NOMO-1 (cell line): ENCODE measurements at regions not wholly inside any gene's neighbourhood (a gene's known extent, or its start where the extent isn't known, plus 50 kb on each side); places are given as distances from the start of the nearest gene placed in this dataset.

ENCODE experiments used
- DNase-seq, 2 experiments: peaks; one replicate each; lab custom pipeline; 2025; ENCODE audit not compliant: unreplicated experiment in 2 of 2; lab: John Stamatoyannopoulos, UW

DNA sequence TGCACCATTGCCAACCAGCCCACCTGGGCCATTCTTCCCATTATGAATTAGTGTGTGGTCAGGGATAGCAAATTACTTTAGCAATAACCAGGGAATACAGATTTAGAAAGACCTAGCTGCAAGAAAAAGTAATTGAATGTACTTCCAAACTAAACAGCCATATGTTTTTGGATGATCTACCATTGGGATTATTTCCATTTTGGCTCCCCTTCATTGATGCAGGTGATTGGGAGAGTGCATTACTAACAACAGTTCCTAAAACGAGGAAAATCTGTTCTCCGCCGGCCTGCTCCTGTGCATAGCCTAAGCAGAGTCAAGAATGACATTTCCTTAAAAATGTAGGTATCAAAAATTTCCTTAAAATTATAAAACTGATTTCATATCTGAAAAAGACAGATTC, 58.5 kb downstream of the MAIP1 start:
- no peak for DNase-seq

DNA sequence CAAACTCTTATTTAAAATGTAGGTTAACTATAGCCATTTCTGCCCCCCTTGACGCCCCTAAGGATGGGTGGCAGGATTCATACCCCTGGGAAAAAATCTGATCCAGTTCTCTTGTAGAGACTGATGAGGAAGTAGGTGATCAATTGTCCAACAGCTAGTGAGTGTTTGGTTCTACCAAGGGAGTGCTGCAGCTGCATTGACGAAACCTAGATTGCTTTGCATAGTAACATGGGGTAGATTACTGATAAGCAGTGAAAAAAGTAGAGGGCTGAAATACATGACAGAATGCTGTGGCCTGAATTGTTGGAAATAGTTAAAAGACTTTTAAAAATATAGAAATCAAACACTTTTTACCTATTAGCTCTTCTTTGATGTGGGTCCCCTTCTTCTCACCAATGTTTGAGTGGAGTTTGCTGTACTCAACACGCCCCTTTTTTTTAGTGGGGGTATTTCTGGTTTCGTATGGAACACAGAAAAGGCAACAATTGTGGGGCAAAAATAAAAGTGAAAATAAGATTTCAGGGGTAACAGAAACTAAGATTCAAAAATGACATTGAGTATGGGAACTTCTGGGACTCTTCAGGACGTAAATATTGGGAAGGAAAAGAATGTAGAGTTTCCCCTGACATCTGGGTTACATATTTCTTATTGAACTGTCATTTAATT, 66.2 kb downstream of the MAIP1 start:
- no peak for DNase-seq

DNA sequence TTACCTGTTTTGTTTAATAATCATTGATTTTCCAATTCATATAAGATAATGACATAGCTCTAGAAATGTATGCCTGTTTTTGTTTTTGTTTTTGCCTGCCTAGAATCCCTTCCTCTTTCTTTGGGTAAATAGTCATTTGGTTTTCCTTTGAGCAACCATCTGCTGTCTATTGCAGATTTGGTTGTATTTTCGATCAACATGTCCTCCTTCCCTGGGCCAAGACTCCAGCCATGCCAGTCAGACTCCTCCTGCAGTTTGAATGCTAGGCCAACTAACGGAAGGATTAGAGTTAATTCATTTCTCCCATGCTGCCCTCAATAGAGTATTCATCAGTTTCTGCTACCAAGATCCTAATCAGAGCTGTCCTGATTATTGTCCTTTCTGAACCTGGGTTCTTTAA, 67.1 kb downstream of the MAIP1 start:
- DNase-seq = no peak

DNA sequence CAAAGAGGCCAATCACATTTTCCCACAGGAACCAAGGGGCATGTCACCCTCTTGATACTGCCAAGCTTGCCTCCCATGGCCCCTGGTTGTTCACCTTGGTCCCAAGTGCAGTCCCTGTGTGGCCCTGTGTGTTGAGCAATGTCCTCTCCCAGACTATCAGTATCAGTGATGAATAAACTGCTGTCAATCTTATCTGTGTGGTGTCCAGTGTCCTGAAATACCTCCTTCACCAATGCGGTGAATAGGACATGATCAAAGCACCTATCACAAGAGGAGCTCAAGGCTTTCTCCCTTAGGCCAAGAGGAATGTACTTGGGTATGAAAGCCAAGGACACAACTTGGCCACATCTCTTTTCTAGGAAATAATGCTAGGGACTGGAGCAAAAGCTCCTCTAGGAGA, 68.2 kb downstream of the MAIP1 start:
- DNase-seq = no peak

DNA sequence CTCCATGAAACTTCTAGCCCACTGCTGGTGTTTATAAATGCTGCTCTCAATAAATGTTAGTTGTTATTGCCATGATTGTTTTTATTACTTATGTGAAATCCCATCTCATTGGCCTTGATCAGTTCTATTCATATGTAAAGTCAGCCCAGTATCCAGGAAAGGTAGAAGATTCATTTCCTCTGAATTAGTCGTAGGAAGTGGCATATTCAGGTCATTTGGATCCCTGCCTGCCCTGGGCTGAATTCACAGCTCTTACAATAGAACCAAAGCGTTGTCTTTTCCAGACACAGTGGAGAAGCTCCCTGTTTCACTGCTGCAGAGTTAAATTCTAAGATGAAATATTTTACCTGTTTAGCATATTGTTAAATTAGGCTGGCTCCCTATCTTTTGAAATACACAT, 70.3 kb downstream of the MAIP1 start:
- DNase-seq = no peak

DNA sequence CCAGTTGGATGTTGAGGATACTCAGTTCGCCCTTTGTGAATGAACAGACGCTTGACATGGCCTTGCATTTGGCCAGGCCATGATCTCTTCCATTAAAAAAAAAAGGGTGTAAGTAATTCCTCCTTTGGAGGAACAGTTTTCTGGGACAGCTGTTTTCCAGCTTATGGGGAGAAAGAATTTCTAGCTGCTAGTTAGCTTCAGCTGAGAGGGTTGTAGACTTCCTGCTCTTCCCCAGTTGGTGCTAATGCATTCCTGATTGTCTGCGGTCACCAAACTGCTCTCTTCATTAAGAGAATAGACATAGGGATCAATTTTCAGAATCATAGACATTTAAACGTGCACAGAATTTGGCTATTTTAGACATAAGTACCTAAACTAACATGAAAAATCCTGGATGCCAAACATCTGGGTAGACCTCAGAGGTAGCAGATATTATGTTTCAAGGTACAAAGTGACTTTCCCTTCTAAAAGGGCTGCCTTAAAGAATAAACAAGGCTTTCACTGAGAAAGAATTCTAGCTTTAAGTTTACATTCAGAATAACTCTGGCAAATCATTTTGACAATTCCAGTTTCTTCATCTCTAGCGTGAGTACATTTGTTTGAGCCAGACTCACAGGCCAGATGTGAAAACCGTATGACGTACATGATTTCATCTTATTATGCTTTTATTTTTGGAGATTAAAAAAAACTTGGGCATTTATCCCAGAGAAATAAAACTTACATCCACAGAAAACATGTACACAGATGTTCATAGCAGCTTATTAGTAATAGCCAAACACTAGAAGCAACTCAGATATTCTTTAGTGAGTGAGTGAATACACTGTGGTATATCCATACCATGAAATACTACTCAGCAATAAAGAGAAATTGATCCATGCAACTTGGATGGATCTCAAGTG, 71.2 kb downstream of the MAIP1 start:
- DNase-seq = no peak

DNA sequence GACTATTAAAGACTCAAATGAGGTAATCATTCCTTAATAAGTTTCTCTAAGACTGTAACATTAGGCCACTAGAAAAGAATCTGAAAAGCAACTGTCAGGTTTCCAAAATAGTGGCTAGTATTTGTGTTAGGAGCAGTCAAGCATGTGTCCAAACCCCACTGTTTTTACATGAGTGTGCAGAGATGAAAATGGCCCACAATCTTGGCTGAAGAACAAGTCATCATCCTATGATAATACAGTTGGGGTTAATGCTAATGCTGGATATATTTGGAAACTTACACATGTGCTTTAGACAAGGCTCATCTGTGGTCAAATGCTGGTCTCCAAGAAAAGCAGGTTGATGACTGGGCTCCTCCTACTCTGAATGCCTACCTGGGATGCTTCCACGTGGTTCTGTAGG, 73.6 kb downstream of the MAIP1 start:
- no peak for DNase-seq

DNA sequence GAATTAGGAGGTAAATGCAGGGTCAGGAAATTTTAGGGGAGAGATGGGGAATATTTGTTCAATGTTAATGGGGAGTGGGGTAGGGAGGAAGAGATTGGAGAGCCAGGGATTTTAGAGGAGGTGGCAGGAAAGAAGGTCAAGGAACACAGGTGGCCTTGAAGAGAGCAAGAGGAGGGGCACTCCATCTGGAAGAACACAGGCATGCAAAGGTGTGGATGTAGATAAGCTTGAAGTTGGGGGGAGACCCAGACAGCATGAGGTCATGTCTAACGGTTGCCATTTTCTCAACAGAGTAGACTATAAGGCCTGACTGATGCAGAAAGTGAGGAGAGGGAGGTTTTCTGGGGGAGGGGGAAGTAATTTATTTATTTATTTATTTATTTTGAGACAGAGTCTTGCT, 77.5 kb downstream of the MAIP1 start:
- DNase-seq = no peak

DNA sequence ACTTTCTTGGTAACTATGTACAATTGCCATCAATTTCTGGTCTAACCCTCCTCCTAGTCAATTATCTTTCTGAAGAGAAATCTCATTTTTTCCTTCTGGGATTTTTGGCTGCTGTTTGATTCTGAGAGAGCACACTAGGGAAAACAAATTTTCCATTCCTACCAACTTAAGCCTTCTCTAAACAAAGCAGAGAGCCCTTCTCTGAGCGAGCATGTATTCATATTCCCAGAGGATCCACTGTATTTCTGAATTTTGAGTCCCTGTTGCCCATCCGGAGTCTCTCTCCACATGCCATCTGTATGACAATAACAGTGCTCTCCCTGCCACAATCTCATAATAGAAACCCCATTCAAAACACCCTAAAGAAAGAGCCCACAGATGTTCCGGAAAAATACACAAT, 78.5 kb downstream of the MAIP1 start:
- DNase-seq = no peak

DNA sequence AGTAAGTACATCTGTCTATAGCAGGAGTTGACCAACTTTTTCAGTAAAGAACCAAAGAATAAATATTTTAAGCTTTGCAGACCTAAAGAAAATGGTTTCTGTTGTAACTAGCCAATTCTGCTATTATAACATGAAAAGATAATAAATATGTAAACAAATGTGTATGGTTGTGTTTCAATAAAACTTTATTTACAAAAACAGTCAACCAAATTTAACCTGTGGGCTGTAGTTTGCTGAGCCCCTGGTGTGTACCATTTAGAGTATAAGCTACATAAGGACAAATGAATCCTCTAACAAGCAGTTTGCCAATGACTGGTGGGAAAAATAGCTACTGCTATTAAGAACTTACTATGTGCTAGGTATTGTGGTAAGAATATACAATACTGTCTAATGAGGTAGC, 79.4 kb downstream of the MAIP1 start:
- no peak for DNase-seq

DNA sequence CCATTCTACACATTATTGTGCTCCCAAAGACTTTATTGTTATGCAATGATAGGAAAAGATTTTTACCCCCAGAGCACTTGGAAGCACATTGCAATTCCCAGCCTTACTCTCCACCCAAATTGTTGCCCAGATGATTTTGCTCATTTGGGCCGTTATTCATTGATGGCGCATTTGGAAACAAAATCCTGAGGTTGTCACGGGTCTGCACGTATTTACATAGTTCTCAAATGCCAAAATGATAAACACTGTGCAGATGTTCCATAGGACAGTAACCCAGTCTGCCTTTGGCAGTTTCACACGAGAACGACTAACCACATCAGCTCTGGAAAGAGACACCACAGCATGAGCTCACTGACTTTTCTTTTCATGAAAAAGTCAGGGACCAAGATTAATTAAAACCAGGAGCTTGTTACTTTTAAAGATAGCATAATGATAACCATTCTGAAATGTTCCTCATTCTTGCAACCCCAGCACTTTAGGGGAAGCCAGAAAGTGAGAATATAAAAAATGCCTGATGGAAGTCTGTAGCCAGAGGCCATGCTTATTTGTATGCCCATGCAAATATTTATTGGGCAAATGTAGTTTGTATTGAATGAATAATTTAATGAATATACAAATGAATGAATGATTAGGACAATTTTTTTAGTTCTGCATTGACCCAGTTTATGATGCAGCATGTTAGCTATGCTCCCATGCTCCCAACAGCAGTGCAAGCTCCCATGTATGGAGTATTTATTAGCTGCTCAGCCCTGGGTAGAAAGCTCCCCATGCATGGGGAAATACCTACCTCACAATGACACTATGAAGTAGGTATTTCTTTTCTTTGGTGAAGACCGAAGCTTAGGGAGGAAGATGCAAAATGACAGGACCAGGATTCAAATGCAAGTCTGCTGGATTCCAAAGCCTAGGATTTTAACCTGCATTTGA, 84.6 kb downstream of the MAIP1 start:
- DNase-seq = no peak

DNA sequence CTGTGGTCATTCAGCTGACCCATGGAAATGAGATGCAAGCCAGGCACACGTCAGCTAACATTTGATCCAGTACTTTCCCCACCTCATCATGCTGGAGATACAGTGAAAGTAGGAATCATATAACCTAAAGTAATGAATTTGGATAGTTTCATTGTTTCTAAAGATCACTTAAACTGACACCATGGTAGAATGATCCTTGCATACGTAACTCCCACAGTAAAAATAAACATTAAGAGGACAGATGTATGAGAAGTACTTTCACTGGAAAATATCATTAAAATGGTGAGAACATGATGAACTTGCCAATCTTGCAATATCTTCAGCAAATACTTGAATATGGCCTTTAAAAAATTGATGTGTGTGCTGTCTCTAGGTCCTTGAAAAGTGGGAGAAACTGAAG, 85.4 kb downstream of the MAIP1 start:
- DNase-seq = no peak

DNA sequence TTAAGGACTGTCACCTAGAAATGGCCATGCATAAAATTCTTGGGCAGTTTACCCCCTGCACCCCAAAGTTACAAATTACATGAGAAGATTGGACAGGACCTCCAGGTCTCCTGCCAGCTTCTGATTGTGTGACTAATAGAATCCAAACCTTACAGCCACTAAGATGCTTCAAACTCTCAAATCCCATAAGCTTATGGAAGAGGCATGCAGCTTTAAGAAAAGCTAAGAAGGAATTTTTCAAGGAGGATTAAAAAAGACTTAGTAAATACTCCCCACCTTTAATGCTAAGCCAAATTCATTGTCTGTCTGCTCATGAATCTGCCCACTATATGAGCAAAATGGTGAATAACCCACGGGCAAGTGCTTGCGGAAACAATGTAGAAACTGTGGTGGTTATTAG, 86.3 kb downstream of the MAIP1 start:
- DNase-seq = no peak

DNA sequence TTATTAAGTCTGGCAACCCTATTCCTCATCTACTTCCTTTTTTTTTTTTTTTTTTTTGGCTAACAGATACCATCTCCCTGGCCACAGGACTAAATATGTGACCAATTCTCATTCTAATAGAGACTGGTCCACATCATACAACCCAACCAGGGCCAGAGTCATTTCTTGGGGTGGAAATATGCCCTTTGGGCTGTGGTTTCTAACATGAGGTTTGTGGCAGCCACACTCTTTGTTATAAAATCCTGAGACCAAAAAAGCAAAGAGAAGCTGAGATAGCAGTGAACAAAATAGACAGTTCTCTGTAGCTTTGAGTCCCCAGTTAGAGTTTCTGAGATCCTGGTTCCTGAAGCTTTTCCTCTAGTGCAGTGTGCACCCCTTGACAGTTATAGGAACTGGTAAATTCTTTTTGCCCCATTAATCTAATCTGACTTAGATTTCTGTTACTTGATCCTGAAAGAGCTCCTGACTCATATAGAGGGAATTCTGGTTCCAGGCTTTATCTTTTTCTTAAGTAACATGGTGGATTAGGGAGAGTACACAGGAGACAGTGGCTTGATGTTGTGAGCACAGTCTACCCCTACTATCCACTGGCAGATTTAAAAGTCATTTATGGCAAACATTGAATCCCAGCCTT, 86.8 kb downstream of the MAIP1 start:
- DNase-seq = no peak

DNA sequence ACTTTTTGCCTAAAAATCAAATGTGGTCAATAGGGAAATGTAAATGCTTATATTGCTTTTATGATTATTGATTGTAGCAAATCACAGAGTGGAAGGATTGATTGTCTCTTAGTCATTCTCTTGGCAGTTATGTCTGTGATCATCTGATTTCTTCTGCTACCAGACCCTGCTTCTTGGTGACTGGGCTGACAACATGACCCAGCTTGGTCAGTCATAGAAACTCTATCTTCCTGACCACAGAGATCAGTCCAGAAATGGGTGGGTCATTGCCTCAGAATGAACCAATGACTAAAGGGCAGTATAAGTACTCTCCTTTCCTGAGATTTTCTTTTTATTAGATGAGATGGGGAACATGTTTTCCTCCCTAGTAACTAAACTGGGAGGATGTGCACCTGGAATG, 87.6 kb downstream of the MAIP1 start:
- no peak for DNase-seq

DNA sequence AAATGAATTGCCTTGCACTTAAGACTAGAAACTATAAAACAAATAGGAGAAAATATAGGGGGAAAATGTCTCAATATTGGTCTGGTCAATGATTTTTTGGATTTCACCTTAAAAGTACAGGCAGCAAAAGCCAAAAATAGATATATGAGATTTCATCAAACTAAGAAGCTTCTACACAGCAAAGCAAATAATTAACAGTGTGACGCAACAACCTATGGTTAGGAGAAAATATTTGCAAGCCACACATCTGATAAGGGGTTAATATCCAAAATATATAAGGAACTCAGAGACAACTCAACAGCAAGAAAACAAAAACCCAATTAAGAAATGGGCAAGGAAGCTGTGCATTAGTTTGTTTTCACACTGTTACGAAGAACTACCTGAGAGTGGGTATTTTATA, 89.1 kb downstream of the MAIP1 start:
- no peak for DNase-seq

DNA sequence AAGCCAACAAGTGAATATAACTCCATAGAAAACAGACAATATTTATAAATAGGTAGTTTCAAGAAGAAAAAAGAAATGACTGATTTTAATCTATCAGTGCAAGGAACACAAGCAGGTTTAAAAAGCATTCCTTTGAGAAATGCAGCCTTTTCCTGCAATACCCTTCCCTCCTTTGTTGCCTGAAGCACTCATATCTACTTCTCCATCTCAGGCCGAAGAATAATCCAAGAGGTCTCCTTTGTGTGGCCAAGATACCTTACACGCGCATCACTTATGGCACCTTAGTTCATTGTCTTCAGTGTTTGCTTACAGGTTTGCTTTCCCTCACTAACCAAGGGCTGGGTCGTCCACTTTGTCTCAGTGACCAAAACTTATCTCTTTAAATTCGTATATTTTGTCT, 93.0 kb downstream of the MAIP1 start:
- DNase-seq = no peak

DNA sequence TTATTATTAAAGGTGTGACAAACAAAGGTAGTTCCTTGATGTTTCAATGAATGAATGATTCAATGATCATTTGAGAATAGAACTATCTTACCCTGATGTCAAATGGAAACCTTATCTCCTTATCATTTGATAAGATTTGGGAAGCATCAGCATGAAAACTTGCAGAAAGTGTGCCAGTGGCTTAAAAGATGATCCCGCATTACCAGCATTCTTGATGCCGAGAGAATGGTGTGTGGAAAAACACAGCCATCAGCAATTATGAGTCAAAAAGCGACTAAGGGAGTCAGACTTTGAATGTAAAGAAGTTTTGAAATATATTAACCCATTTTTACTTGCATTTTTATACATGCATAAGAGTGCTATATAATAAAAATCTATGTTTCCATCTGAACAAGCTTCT, 93.7 kb downstream of the MAIP1 start:
- no peak for DNase-seq

DNA sequence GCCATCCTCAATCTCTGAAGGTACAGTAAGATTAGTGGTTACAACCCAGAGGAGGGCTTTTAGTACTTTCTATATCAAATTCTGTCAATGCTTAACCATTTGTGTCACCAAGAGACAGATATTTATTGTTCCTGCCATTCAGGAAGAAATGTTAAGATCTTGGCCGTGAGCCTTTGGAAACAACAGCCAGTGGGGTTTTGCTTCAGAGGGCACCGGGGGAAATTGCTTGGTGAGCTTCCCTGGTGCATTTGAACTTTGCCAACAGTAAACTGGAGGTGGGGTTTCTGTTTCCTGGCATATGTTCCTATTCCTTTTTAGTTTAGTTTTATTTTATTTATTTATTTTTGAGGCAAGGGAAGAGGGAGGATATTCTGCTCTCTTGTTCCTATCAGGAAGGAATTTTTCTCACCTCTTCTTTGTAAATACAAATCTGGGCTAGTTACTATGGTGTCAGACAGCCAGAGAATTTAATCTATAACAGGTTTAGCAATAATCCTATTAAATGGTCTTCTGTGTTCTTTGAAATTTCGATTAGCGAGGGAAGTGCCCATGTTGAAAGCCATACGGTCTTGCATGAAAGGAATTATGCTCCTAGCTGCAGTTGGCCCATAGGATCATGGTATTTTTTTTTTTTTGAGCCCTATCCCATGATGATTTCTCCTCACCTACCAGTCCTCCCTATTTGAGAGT, 95.7 kb downstream of the MAIP1 start:
- DNase-seq = no peak

DNA sequence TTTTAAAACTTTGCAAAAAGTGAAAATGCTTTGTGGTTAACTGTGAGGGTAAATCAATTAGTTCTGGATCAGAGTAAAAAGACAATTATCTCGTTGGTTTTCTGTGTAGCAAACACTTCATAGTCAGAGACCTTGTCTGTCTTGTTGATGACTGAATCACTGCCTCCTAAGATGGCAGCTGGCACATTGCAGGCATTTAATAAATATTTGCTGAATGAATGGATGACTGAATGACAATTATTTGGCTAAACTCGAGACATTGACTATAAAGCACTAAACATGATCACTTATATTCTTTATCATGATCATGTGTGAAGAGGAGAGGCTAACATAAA, 96.2 kb downstream of the MAIP1 start:
- DNase-seq = no peak
